ENCODE measurements at regions not wholly inside any gene's neighbourhood (a gene's known extent, or its start where the extent isn't known, plus 50 kb on each side); places are given as distances from the start of the nearest gene placed in this dataset.
A peak's percentile ranks its signal among the peaks of the same experiment; 100 is the strongest.

DNA sequence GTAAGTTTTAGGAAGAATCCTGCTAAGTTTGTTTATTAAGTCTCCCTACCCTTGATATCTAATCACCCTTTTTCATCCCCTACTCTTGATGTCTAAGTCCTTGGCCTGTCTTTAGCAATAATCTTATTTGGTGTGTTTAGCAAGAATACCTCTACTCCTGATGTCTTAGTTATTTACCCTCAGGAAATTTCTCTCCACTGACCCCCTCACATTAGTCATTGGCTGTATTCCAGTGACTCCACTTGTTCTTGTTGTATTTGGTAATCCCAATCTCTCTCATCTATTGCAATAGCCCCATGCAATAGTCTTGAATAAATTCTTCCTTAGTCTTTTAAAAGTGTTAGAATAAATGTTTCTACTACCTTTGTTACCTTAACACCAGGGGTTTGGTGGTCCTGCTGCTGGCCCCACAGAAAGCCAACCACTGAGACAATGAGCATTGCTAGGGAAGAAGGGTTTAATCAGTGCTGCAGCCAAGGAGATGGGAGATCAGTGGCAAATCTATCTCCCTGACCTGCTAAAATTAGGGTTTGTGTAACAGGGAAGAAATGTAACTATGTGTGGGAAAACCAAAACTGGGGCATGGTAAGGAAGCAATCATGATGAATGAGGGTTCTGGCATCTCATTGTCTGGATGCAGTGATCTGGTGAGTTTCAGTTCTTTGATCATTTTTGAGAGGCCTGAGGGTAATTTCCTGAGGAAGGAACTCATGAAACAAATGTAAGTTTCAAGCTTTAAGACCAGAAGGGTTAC is 236.4 kb upstream of the DAB2 start:
- peaks cover 13 to 14% of the 10 kb centered on the region in 2 experiments for H3K4me1 Mint-ChIP-seq
- H3K27ac Mint-ChIP-seq: peak overlapping the region in 1 of 3 experiments; percentile 44; a peak in 1 of 7 replicates
- no peak overlapping the region for H3K4me2 ChIP-seq (ENCODE audit: insufficient read depth, insufficient read length, low read length)

More for the DNA sequence above, 236.4 kb upstream of the DAB2 start:
- Histone ChIP-seq H3K79me1 (ENCODE audit: insufficient read depth, low read depth, low read length, poor library complexity, severe bottlenecking) (no peaks in the 10 kb centered on the region), H3T11ph (ENCODE audit: low read length) (no peak overlapping the region), H2BK12ac (ENCODE audit: insufficient read length, low read depth, low read length) (no peak overlapping the region), H2BK20ac (ENCODE audit: low read depth, low read length, poor library complexity, severe bottlenecking) (no peak overlapping the region), H3K27ac (ENCODE audit: insufficient read length, low read depth, low read length) (no peak overlapping the region), H3K4me1 (ENCODE audit: insufficient read depth, low read length) (peaks cover 2% of the 10 kb centered on the region; the same call in 1 of the 2 replicates), H3K14ac (ENCODE audit: insufficient read depth, low read length) (no peak overlapping the region), H3K23me2 (ENCODE audit: insufficient read length, low read depth, low read length, poor library complexity, severe bottlenecking) (no peaks in the 10 kb centered on the region), H4K91ac (ENCODE audit: insufficient read length, low read depth, low read length) (no peak overlapping the region), H2BK15ac (ENCODE audit: low read depth, low read length) (no peak overlapping the region), H4K8ac (replicated peaks; ENCODE audit: insufficient read length, low read depth, low read length) (no peak overlapping the region), H2BK120ac (ENCODE audit: low read depth, low read length, poor library complexity, severe bottlenecking) (no peak overlapping the region), H3K23ac (ENCODE audit: insufficient read length, low read depth, low read length) (no peak overlapping the region), H3K9me3 (ENCODE audit: control insufficient read depth, low read depth, low read length) (no peaks in the 10 kb centered on the region), H4K20me1 (ENCODE audit: control insufficient read depth, insufficient read depth, insufficient read length) (no peaks in the 10 kb centered on the region), H2AFZ (ENCODE audit: low read length) (no peak overlapping the region), H2AK5ac (ENCODE audit: insufficient read length, low read length) (no peak overlapping the region), H3K18ac (ENCODE audit: insufficient read length, low read depth, low read length) (no peak overlapping the region), H2BK5ac (ENCODE audit: insufficient read length, low read length) (no peak overlapping the region), H3K79me2 (ENCODE audit: insufficient read depth, low read length) (no peaks in the 10 kb centered on the region), H4K5ac (ENCODE audit: insufficient read length, low read depth, low read length) (no peak overlapping the region), H3K56ac (ENCODE audit: insufficient read length, low read depth, low read length) (no peak overlapping the region), H3K27me3 (ENCODE audit: insufficient read depth, low read length) (no peaks in the 10 kb centered on the region), H3K4ac (ENCODE audit: low read depth, low read length) (no peak overlapping the region), H3K9ac (ENCODE audit: extremely low read depth, insufficient read length, low read length) (no peak overlapping the region)
- Mint-ChIP-seq H3K9me3 (peaks cover 0 to 7% of the 10 kb centered on the region in 2 experiments; a peak in 1 of 5 replicates), H3K4me3 (no peak overlapping the region; a peak in 1 of 5 replicates), H3K36me3 (ENCODE audit: insufficient read depth in 1 of 3, low read depth in 3 of 3) (peaks cover 0 to 5% (median 2%) of the 10 kb centered on the region in 3 experiments; a peak in 3 of 7 replicates), H3K27me3 (ENCODE audit: low read depth) (peaks cover 4% of the 10 kb centered on the region; the same call in 1 of the 2 replicates)
- DNase-seq: no peak
- TF ChIP-seq, protein P1, sequence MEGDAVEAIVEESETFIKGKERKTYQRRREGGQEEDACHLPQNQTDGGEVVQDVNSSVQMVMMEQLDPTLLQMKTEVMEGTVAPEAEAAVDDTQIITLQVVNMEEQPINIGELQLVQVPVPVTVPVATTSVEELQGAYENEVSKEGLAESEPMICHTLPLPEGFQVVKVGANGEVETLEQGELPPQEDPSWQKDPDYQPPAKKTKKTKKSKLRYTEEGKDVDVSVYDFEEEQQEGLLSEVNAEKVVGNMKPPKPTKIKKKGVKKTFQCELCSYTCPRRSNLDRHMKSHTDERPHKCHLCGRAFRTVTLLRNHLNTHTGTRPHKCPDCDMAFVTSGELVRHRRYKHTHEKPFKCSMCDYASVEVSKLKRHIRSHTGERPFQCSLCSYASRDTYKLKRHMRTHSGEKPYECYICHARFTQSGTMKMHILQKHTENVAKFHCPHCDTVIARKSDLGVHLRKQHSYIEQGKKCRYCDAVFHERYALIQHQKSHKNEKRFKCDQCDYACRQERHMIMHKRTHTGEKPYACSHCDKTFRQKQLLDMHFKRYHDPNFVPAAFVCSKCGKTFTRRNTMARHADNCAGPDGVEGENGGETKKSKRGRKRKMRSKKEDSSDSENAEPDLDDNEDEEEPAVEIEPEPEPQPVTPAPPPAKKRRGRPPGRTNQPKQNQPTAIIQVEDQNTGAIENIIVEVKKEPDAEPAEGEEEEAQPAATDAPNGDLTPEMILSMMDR (conservative IDR thresholded peaks at IDR 0.05): no peak

All from H9 (cell line).